GM21786 (cell line): ENCODE measurements at regions not wholly inside any gene's neighbourhood (a gene's known extent, or its start where the extent isn't known, plus 50 kb on each side); places are given as distances from the start of the nearest gene placed in this dataset.
A peak's percentile ranks its signal among the peaks of the same experiment; 100 is the strongest.
"Not testable (repeated sequence)": the region's sequence is repeated elsewhere in the genome, so short reads cannot be mapped to it uniquely, and the experiment has no call there.

ENCODE experiments used
- ATAC-seq: cut with Tn5 transposase; IDR thresholded peaks from one replicate; pipeline ENCODE4 v1.9.1; 2021; ENCODE audit not compliant: unreplicated experiment

GRCh38 chr1:233788687-233789086 lies 115.8 kb upstream of the SLC35F3 start:
- ATAC-seq, result no peak

- ATAC-seq, result no peak
Measured at GRCh38 chr1:233790121-233790520, 114.4 kb upstream of the SLC35F3 start.

- peak; percentile 96 for ATAC-seq
Measured at GRCh38 chr1:233790662-233791371, 113.7 kb upstream of the SLC35F3 start.

- no peak for ATAC-seq
Measured at GRCh38 chr1:233791372-233791703, 113.1 kb upstream of the SLC35F3 start.

GRCh38 chr1:233791721-233792120 lies 112.8 kb upstream of the SLC35F3 start:
- no peak for ATAC-seq

- ATAC-seq, result no peak
Measured at GRCh38 chr1:233794863-233795262, 109.6 kb upstream of the SLC35F3 start.

- peak; percentile 43 for ATAC-seq
Measured at GRCh38 chr1:233796146-233796783, 108.2 kb upstream of the SLC35F3 start.

GRCh38 chr1:233802611-233803010 lies 101.9 kb upstream of the SLC35F3 start:
- no peak for ATAC-seq

GRCh38 chr1:233805786-233806185 lies 98.7 kb upstream of the SLC35F3 start:
- no peak for ATAC-seq

- no peak for ATAC-seq
Measured at GRCh38 chr1:233815357-233815756, 89.1 kb upstream of the SLC35F3 start.

GRCh38 chr1:233815865-233816264 lies 88.6 kb upstream of the SLC35F3 start:
- ATAC-seq, result no peak

GRCh38 chr1:233816348-233816747 lies 88.1 kb upstream of the SLC35F3 start:
- no peak for ATAC-seq

GRCh38 chr1:233819042-233819441 lies 85.4 kb upstream of the SLC35F3 start:
- ATAC-seq, result no peak

GRCh38 chr1:233824179-233824578 lies 80.3 kb upstream of the SLC35F3 start:
- not testable (repeated sequence) for ATAC-seq

GRCh38 chr1:233827937-233828336 lies 76.5 kb upstream of the SLC35F3 start:
- ATAC-seq, result not testable (repeated sequence)

- no peak for ATAC-seq
Measured at GRCh38 chr1:233828480-233828879, 76.0 kb upstream of the SLC35F3 start.

GRCh38 chr1:233834609-233835008 lies 69.9 kb upstream of the SLC35F3 start:
- ATAC-seq, result no peak

- ATAC-seq, result not testable (repeated sequence)
Measured at GRCh38 chr1:233838207-233838606, 66.3 kb upstream of the SLC35F3 start.

GRCh38 chr1:233843525-233844204 lies 60.8 kb upstream of the SLC35F3 start:
- no peak for ATAC-seq

- no peak for ATAC-seq
Measured at GRCh38 chr1:233844275-233844674, 60.2 kb upstream of the SLC35F3 start.

GRCh38 chr1:233844692-233845091 lies 59.8 kb upstream of the SLC35F3 start:
- ATAC-seq, result no peak
